Femur (tissue), 1 donor: ENCODE measurements at regions not wholly inside any gene's neighbourhood (a gene's known extent, or its start where the extent isn't known, plus 50 kb on each side); places are given as distances from the start of the nearest gene placed in this dataset.
A peak's percentile ranks its signal among the peaks of the same experiment; 100 is the strongest.

Experiments used
- DNase-seq: peaks from one replicate; pipeline ENCODE4 v3.0.0-alpha.2; 2017

DNA sequence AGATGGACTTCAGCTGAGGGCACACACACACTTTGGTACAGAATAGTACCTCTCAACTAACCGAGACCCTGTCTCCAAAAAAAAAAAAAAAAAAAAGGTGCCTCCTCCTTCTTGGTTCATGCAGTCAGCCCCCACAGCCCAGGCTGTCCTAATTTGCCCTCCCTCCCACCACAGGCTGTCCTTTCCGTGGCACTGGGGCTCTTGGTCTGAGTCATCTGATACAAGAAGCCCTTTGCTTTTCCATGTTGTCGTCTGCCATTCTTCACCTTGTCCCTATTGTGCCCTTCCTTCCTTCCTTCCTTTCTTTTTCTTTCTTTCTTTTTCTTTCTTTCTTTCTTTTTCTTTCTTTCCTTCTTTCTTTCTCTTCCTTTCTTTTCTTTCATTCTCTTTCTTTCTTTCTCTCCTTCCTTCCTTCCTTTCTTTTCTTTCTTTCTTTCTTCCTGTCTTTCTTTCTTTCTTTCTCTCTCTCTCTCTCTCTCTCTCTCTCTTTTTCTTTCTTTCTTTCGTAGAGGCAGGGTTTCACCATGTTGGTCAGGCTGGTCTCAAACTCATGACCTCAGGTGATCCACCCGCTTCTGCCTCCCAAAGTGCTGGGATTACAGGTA is 96.0 kb upstream of the IKZF1 start:
- no peak for DNase-seq

- DNase-seq, result no peak
These were observed 96.7 kb upstream of the IKZF1 start for GRCh38 chr7:50207686-50208255.

GRCh38 chr7:50207251-50207564 is 97.3 kb upstream of the IKZF1 start:
- DNase-seq, result no peak

DNA sequence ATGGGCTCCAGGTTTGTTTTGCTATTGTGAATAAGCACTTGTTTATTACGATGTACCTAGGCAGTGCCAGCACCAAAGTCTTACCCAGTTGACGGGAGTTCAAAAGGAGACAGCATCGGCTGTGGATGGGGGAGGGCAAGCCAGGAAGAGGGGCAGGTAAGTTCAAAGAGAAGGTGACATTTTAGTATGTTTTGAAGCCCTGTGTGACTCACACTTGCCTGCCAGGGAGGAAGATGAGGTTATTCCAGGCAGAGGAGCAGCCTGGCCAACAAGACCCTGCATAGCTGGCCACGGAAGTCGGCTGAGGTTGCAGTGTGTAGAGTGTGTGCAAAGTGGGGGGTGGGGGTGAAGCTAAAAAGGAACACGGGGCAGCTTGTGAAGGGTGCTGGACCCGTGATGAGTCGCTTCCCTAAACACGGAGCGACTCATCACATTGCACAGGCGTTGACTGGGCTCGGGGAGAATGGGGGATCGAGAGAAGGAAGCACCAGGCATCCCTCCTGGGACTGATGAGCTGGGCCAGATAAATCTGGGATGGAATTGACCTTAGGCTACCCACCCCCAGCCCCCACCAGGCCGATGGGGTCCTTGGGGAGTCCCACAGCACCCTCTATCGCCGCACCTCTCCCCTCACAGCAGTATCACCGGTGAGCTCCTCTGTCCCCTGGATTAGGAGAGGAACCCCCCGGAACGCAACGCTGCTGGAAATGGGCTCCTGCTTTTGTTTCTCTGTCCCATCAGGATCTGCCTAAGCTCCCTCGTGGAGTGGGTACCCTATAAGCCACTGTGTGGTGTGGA is 97.9 kb upstream of the IKZF1 start:
- DNase-seq, result no peak

GRCh38 chr7:50205011-50205410 is 99.5 kb upstream of the IKZF1 start:
- DNase-seq, result no peak

DNA sequence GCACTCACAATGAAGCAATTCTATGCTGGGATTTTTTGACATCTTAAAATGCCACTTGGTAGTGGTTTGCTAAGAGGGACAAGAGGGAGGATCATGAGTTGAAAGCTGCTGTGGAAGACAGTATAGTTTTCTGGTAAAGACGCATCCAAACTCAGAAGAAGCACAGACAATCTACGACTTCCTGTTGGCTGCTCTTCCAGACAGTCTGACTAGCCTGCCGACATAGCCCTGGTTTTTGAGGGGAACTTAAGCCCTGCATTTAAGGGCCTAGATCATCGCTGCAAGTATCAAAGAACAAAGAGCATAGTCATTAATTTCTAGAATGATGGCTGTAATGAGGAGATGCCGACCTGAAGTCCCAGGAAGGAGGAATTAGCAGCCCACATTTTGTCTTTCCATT is 99.9 kb upstream of the IKZF1 start:
- DNase-seq, result no peak

DNA sequence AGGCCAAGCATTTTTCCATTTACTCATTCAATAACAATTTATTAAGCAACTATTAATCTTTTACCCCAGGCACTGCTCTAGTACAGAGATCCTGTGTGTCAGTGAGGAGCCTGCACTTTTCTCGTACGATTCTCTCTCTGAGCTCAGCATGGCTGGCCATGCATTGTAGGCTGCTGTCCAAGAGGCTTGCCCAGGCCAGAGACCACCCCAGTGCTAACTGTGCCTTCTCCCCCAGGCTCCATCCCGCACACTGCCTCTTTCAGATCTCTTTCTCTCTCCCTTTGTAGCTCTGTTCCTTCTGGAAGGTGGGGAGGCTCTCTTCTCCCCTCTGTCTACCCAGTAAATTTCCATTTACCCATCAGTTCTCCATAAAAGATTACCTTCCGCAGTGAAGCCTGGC is 101.0 kb upstream of the IKZF1 start:
- DNase-seq, result no peak

- DNase-seq, result no peak
These were observed 102.4 kb upstream of the IKZF1 start for GRCh38 chr7:50202052-50202555.

DNA sequence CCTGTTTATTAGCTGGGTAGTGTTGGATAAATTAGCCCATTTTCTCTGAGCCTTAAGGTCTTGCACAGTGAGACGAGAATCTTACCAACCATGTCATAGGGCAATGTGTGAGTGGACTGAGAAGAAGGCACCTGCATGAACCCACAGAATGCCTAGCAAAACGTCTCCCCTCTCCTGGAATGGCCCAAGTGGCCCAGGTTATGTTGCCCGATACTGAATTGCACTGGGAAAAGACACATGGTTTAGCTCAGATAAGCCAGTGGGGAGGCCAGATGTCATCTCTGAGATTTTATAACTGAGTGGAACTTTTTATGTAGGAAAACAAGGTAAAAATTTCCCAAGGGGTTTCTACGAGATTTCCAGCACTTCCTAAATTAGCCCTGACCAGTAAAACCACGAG is 104.7 kb upstream of the IKZF1 start:
- no peak for DNase-seq

- DNase-seq, result no peak
These were observed 104.5 kb upstream of the ZPBP start for GRCh38 chr7:50197549-50197948.

GRCh38 chr7:50196719-50197118 is 103.7 kb upstream of the ZPBP start:
- no peak for DNase-seq

GRCh38 chr7:50190776-50191175 is 97.7 kb upstream of the ZPBP start:
- no peak for DNase-seq

DNA sequence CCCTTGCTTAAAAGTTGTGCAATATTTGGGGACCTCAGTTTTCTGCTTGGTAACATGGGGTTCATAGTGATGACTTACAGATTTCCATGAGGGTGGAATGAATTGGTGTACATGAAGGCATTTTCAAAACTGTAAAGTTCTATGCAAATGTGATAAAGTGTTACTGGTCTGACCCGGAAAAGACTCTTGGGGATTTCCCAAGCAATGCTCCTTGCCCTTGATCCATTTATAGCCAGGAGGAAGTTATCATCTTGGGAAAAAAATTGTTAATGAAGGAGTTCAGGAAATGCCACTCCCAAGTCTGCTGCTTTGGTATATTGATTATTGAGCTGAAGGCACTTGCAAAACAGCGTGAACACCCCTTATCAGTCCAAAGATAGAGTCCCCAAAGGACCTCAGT is 96.3 kb upstream of the ZPBP start:
- no peak for DNase-seq

- no peak for DNase-seq
These were observed 93.1 kb upstream of the ZPBP start for GRCh38 chr7:50185951-50186682.

DNA sequence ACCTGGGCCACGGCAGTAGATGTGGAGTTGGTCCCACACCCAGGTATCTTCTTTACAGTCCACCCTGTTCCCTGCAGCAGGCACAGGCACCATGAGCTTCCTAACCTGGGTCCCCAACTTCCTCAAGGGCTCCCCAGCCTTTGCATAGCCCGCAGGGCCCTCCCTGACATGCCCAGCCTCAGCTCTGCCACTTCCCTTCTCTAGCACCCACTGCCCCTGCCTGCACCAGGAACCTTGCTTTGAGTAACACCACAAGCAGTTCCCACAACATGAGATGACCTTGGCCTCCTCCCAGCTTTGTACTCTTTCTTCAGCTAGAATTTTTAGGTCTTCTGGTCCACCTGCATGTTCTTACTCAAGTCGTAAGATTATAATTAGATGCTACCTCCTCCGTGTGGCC is 92.2 kb upstream of the ZPBP start:
- no peak for DNase-seq

DNA sequence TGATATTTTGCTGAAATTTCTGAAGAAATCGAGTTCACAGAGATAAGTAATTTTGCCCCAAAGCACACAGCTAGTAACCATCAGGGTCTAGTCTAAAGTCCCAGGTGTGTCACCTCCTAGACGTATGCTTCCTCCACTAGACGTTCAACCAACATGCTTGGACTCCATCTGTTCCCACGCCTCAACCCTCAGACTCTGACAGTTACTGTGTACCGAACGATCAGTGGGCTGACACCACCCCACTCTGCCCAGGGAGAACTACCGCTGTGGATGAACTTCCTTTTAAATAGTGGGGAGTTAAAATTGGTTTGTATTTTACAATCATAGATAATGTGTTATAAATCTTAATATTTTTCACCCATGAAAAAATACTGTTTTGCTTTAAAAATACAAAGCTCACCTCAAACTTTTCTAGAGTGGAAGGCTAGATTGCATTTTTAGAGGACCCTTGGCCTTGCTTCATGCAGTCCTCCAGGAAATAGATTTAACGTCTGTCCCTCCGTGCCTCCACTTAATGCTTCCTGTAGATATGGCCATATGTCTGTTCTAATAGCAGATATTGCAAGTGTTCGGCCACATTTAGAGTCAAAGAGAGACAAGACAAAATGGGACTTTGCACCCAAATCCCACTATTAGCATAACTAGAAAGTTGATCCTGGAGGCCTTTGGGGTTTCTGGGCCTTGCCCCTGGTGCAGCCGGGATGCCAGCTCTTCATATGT is 91.4 kb upstream of the ZPBP start:
- DNase-seq, result no peak

DNA sequence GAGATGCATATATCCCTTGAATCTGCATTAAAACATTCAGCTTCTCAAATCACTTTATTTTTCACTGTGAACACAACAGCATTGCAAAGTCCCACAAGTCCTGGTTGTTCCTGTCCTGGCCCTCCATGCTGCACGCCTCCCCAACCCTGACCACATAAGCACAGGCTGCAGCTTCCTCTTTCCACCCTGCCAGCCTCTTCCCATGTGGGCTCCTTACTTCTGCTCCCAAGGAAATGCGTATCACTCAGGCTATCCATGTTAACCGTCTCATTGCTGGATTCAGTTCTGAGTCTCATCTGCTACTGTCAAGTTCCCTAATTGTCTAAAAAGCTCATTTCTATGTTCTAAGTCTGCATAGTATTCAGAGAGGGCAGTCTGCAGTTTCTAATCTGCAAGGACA is 89.7 kb upstream of the ZPBP start:
- peak; percentile 47 for DNase-seq

- no peak for DNase-seq
These were observed 88.0 kb upstream of the ZPBP start for GRCh38 chr7:50181081-50181480.

DNA sequence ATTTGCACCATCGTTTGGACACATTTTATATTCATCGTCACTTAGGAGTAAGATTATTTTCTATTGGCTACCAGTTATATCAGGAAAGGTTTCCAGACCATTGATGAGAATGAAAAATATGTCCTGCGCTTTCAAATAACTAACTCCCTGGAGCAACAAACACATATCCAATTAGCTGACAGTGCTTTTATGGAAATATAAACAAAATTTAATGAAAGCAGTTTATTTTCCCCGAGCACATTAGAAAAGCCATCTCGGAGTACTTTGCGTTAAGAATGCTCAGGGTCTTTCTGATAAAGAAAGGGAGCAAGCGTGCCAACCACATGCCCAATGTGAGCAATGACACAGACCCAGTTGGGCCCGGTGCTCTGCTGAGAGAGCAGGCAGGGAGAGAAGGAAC is 85.1 kb upstream of the ZPBP start:
- no peak for DNase-seq

DNA sequence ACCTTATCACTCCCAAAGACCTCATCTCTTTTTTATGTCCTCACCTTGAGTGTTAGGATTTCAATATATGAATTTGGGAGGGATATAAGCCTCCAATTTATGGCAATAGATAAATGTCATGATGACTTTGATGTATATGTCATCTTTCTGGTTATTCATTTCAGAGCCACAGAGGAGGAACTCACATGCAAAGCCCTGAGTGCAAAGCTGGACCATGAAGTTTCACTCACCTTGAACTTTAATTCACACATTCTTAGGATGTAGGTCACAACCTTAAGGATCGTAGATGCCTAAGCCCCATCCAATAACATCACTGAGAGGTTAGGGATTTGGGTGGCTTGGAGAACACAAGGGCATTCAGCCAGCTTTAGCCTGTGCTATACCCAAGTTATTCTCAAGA is 81.9 kb upstream of the ZPBP start:
- DNase-seq, result no peak

DNA sequence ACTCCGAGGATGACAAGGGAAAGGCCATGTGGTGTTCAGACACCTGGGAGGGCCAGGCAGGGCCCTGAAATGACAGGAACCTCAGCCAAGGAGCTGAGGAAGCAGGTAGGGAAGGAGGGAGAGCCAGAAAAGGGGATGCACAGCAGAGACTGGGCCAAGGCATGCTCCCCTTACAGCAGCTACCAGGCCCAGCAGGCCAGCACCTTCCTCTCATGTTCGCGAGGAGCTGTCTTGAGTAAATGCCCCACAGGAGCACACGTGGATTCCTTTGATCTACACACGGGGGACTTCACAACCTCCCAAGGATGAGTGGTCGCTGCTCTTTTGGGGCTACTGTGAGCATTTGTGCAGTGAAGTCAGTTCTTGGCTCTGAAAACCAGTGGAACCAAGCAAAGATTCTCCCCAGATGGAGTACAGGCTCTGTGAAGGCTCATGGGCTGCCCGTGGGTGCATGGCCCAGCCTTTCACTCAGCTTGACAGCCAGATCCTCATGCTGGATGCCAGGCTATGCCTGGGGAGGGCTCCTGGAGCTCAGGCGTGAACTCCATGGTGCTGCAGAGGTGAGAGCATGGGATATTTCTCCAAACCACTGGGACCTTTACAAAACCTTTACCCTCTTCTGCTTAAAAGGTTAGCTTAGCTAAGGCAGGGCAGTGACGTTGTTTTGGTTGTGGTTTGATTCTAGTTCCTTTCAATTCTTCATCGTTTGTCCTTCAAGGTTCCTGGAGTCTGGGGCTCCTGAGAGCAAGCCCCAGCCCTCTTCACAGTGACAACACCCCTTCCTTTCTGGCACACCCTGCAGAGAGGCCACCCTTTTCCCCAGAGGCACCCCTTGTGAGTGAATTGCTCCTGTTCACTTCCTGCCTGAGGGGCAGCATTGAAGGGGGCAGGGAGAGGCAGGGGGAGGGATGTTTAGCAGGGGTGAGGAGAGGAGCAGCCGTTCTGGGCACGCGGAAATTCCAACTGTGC is 74.2 kb upstream of the ZPBP start:
- DNase-seq, result no peak
